Keratinocyte (primary cell): ENCODE measurements at regions not wholly inside any gene's neighbourhood (a gene's known extent, or its start where the extent isn't known, plus 50 kb on each side); places are given as distances from the start of the nearest gene placed in this dataset.
"Not testable (repeated sequence)": the region's sequence is repeated elsewhere in the genome, so short reads cannot be mapped to it uniquely, and the experiment has no call there.

Experiments used
- DNase-seq: peaks from one replicate; pipeline ENCODE4 v3.0.0-alpha.2; 2011; ENCODE audit warnings: low read depth, missing footprints, low spot score
- FAIRE-seq: peaks from 2 replicates; lab custom pipeline; 2011; peaks lifted over from hg19 to GRCh38; lab: Jason Lieb, UNC
- H2AFZ ChIP-seq: 2 replicates; pipeline ENCODE4 v1.6.0; 2012; ENCODE audit warnings: low read length, control low read depth, inconsistent platforms; ENCODE audit not compliant: control insufficient read depth
- H3K27ac ChIP-seq: 2 replicates; pipeline ENCODE4 v1.5.1; 2011; ENCODE audit warnings: low read length; ENCODE audit not compliant: control insufficient read depth, insufficient read depth
- H3K27me3 ChIP-seq: 3 replicates; pipeline ENCODE4 v1.6.0; 2011; ENCODE audit warnings: low read length; ENCODE audit not compliant: control insufficient read depth, insufficient read depth; ENCODE audit errors: extremely low read depth
- H3K36me3 ChIP-seq, 2 experiments: 2 replicates in 1 of 2; 3 replicates in 1 of 2; pipeline ENCODE4 v1.5.1; 2011; ENCODE audit warnings: low read length in 2 of 2, mild to moderate bottlenecking in 1 of 2; ENCODE audit not compliant: control insufficient read depth in 2 of 2, insufficient read depth in 2 of 2; ENCODE audit errors: extremely low read depth in 1 of 2
- H3K4me1 ChIP-seq: 3 replicates; pipeline ENCODE4 v1.5.1; 2011; ENCODE audit warnings: low read length; ENCODE audit not compliant: control insufficient read depth, insufficient read depth; ENCODE audit errors: extremely low read depth
- H3K4me2 ChIP-seq: 3 replicates; pipeline ENCODE4 v1.6.0; 2011; ENCODE audit warnings: low read depth, low read length; ENCODE audit not compliant: control insufficient read depth, insufficient read depth; ENCODE audit errors: extremely low read depth
- H3K4me3 ChIP-seq, 3 experiments: fragments of 200-600 bp in 1 of 3; sonication (generic) in 1 of 3; 2 replicates in 2 of 3; 3 replicates in 1 of 3; pipeline ENCODE4 v1.5.1; 2011 to 2016; ENCODE audit warnings: low read length in 3 of 3, mild to moderate bottlenecking in 3 of 3, control low read depth in 2 of 3, inconsistent platforms in 1 of 3, low read depth in 1 of 3, mixed read lengths in 1 of 3, mixed run types in 1 of 3, moderate library complexity in 1 of 3; ENCODE audit not compliant: control insufficient read depth in 2 of 3, insufficient read depth in 2 of 3; ENCODE audit errors: extremely low read depth in 1 of 3
- H3K79me2 ChIP-seq: 2 replicates; pipeline ENCODE4 v1.6.0; 2012; ENCODE audit warnings: low read length; ENCODE audit not compliant: control insufficient read depth, insufficient read depth
- H3K9ac ChIP-seq: 3 replicates; pipeline ENCODE4 v1.6.0; 2011; ENCODE audit warnings: low read length; ENCODE audit not compliant: control insufficient read depth, insufficient read depth; ENCODE audit errors: extremely low read depth
- H3K9me1 ChIP-seq: 3 replicates; pipeline ENCODE4 v1.6.0; 2011; ENCODE audit warnings: low read length; ENCODE audit not compliant: control insufficient read depth, insufficient read depth; ENCODE audit errors: extremely low read depth
- H3K9me3 ChIP-seq: 2 replicates; pipeline ENCODE4 v1.5.1; 2012; ENCODE audit warnings: low read depth, low read length; ENCODE audit not compliant: control insufficient read depth
- H4K20me1 ChIP-seq: 3 replicates; pipeline ENCODE4 v1.6.0; 2011; ENCODE audit warnings: low read length; ENCODE audit not compliant: control insufficient read depth, insufficient read depth; ENCODE audit errors: extremely low read depth
- dilution Hi-C: fragments of 300-500 bp; cut with MboI; formaldehyde crosslinking; loops from one replicate; pipeline ENCODE4 v1.7.0; 2020; ENCODE audit warnings: low sequenced_read_pairs; ENCODE audit not compliant: extremely low pct_ligation_motif_present

- FAIRE-seq, H3K9me1 ChIP-seq, H4K20me1 ChIP-seq, H3K4me3 ChIP-seq, H3K9ac ChIP-seq, H3K4me2 ChIP-seq, H2AFZ ChIP-seq, dilution Hi-C loops, H3K79me2 ChIP-seq, H3K36me3 ChIP-seq, DNase-seq, H3K4me1 ChIP-seq, H3K27ac ChIP-seq, H3K27me3 ChIP-seq, H3K9me3 ChIP-seq: not testable (repeated sequence)
Observed at GRCh38 chr5:21340233-21340632, 1352.2 kb upstream of the CDH18 start.

GRCh38 chr5:21336478-21336877, 1348.5 kb upstream of the CDH18 start:
- H3K27ac ChIP-seq: not testable (repeated sequence)

GRCh38 chr5:21315376-21315775, 1327.4 kb upstream of the CDH18 start:
- H3K27me3 ChIP-seq, H3K4me2 ChIP-seq, FAIRE-seq, H3K4me3 ChIP-seq, H3K79me2 ChIP-seq, H3K27ac ChIP-seq, H2AFZ ChIP-seq, H3K9me1 ChIP-seq, H3K9ac ChIP-seq, dilution Hi-C loops, H3K4me1 ChIP-seq, H4K20me1 ChIP-seq, DNase-seq, H3K9me3 ChIP-seq, H3K36me3 ChIP-seq: not testable (repeated sequence)

More at GRCh38 chr5:21336478-21336877, 1348.5 kb upstream of the CDH18 start:
- H3K27me3 ChIP-seq, H3K4me3 ChIP-seq, DNase-seq, H3K36me3 ChIP-seq, H3K9me1 ChIP-seq, H2AFZ ChIP-seq, H3K9me3 ChIP-seq, H3K4me1 ChIP-seq, dilution Hi-C loops, H3K79me2 ChIP-seq, H3K9ac ChIP-seq, H4K20me1 ChIP-seq, H3K4me2 ChIP-seq, FAIRE-seq: not testable (repeated sequence)

GRCh38 chr5:21301205-21301604, 1313.2 kb upstream of the CDH18 start:
- H4K20me1 ChIP-seq, DNase-seq, H3K27me3 ChIP-seq, H3K36me3 ChIP-seq, H3K27ac ChIP-seq, dilution Hi-C loops, H3K4me3 ChIP-seq, H3K4me1 ChIP-seq, H2AFZ ChIP-seq, H3K9me3 ChIP-seq, FAIRE-seq, H3K9ac ChIP-seq, H3K4me2 ChIP-seq, H3K79me2 ChIP-seq, H3K9me1 ChIP-seq: not testable (repeated sequence)

GRCh38 chr5:21274361-21274760, 1286.4 kb upstream of the CDH18 start:
- dilution Hi-C loops, H3K9me1 ChIP-seq, H3K27ac ChIP-seq, H3K27me3 ChIP-seq, H3K79me2 ChIP-seq, H2AFZ ChIP-seq, H3K9ac ChIP-seq, H3K4me2 ChIP-seq, H3K36me3 ChIP-seq, H3K4me1 ChIP-seq, DNase-seq, H4K20me1 ChIP-seq, H3K4me3 ChIP-seq, FAIRE-seq, H3K9me3 ChIP-seq: not testable (repeated sequence)
